IMR-90 (cell line): ENCODE measurements at regions not wholly inside any gene's neighbourhood (a gene's known extent, or its start where the extent isn't known, plus 50 kb on each side); places are given as distances from the start of the nearest gene placed in this dataset.

Experiments used
- ATAC-seq: fragments of 200-7000 bp; cut with Tn5 transposase; 2 replicates; pipeline ENCODE4 v1.9.1; 2020; ENCODE audit warnings: low read depth, mild to moderate bottlenecking, moderate library complexity
- BruUV-seq: library from RNA; stranded (reverse); fragments of 400-500 nt; replicated peaks from 2 replicates; lab custom pipeline; 2021; lab: Mats Ljungman, UMichigan
- CTCF ChIA-PET: fragments of 300-600 bp; formaldehyde crosslinking; extraction: SDS; loops from one replicate; lab custom pipeline; 2021; ENCODE audit warnings: antibody characterized with exemption; lab: Yijun Ruan, JAX
- POLR2A ChIA-PET: fragments of 300-600 bp; sonication (Branson Sonifier 250); formaldehyde crosslinking; loops from one replicate; lab custom pipeline; 2022; ENCODE audit warnings: antibody characterized with exemption; ENCODE audit not compliant: unreplicated experiment; lab: Charles Lee
- DNase-seq: peaks from one replicate; pipeline ENCODE4 v3.0.0; 2013
- H2AFZ ChIP-seq: replicated peaks from 2 replicates; pipeline ENCODE3; 2013; ENCODE audit warnings: low read length, mild to moderate bottlenecking; ENCODE audit not compliant: poor library complexity
- H2AK5ac ChIP-seq: 2 replicates; pipeline ENCODE4 v1.6.1; 2013; ENCODE audit warnings: low read depth, low read length, inconsistent platforms
- H2AK9ac ChIP-seq: replicated peaks from 2 replicates; pipeline ENCODE3; 2013; ENCODE audit warnings: mild to moderate bottlenecking, low read depth, low read length, moderate library complexity; ENCODE audit not compliant: poor library complexity
- H2BK120ac ChIP-seq: 2 replicates; pipeline ENCODE4 v1.6.1; 2013; ENCODE audit warnings: low read depth, low read length, inconsistent platforms
- H2BK15ac ChIP-seq: 3 replicates; pipeline ENCODE4 v1.6.1; 2013; ENCODE audit warnings: low read depth, low read length, inconsistent platforms
- H2BK20ac ChIP-seq: 2 replicates; pipeline ENCODE4 v1.6.1; 2013; ENCODE audit warnings: low read depth, mild to moderate bottlenecking, inconsistent platforms, low read length, moderate library complexity
- H2BK5ac ChIP-seq: 2 replicates; pipeline ENCODE4 v1.6.1; 2013; ENCODE audit warnings: mild to moderate bottlenecking, low read depth, low read length, inconsistent platforms; ENCODE audit not compliant: poor library complexity, severe bottlenecking
- H3K14ac ChIP-seq: replicated peaks from 2 replicates; pipeline ENCODE4 v1.6.1; 2013; ENCODE audit warnings: low read depth, low read length, inconsistent platforms
- H3K18ac ChIP-seq: 2 replicates; pipeline ENCODE4 v1.6.1; 2013; ENCODE audit warnings: low read depth, low read length, control low read depth
- H3K23ac ChIP-seq: 2 replicates; pipeline ENCODE4 v1.6.1; 2013; ENCODE audit warnings: low read depth, low read length, inconsistent platforms
- H3K27ac ChIP-seq: 2 replicates; pipeline ENCODE4 v1.5.1; 2013; ENCODE audit warnings: mild to moderate bottlenecking, control low read depth, low read length; ENCODE audit not compliant: insufficient read depth
- H3K27me3 ChIP-seq: 2 replicates; pipeline ENCODE4 v1.6.1; 2013; ENCODE audit warnings: low read length; ENCODE audit not compliant: control insufficient read depth, insufficient read depth
- H3K36me3 ChIP-seq: 2 replicates; pipeline ENCODE4 v1.6.1; 2013; ENCODE audit warnings: low read length, mixed read lengths; ENCODE audit not compliant: control insufficient read depth, insufficient read depth
- H3K4ac ChIP-seq: 2 replicates; pipeline ENCODE4 v1.6.1; 2013; ENCODE audit warnings: low read depth, low read length, inconsistent platforms
- H3K4me1 ChIP-seq: 2 replicates; pipeline ENCODE4 v1.6.1; 2013; ENCODE audit warnings: low read length, mixed read lengths; ENCODE audit not compliant: control insufficient read depth, insufficient read depth
- H3K4me2 ChIP-seq: 2 replicates; pipeline ENCODE4 v1.6.1; 2013; ENCODE audit warnings: low read depth, mild to moderate bottlenecking, control low read depth, low read length, moderate library complexity
- H3K4me3 ChIP-seq: 2 replicates; pipeline ENCODE4 v1.5.1; 2013; ENCODE audit warnings: low read depth, mild to moderate bottlenecking, control low read depth, low read length, moderate library complexity; ENCODE audit not compliant: insufficient read depth
- H3K56ac ChIP-seq: 2 replicates; pipeline ENCODE4 v1.6.1; 2013; ENCODE audit warnings: low read length, inconsistent platforms; ENCODE audit not compliant: insufficient read depth; ENCODE audit errors: extremely low read depth
- H3K79me1 ChIP-seq, 2 experiments: 2 replicates each; pipeline ENCODE4 v1.6.1; 2013; ENCODE audit warnings: low read length in 2 of 2, inconsistent platforms in 1 of 2, low read depth in 1 of 2
- H3K9ac ChIP-seq: 2 replicates; pipeline ENCODE4 v1.6.1; 2013; ENCODE audit warnings: low read depth, low read length, control low read depth
- H3K9me1 ChIP-seq: 2 replicates; pipeline ENCODE4 v1.6.1; 2013; ENCODE audit warnings: low read length, inconsistent platforms; ENCODE audit not compliant: insufficient read depth
- H3K9me3 ChIP-seq: 2 replicates; pipeline ENCODE4 v1.6.1; 2013; ENCODE audit warnings: low read length; ENCODE audit not compliant: control insufficient read depth, insufficient read depth
- H4K20me1 ChIP-seq: 2 replicates; pipeline ENCODE4 v1.6.1; 2013; ENCODE audit warnings: low read length, inconsistent platforms; ENCODE audit not compliant: insufficient read depth
- H4K5ac ChIP-seq: 2 replicates; pipeline ENCODE4 v1.6.1; 2013; ENCODE audit warnings: mild to moderate bottlenecking, low read depth, low read length, control low read depth
- H4K8ac ChIP-seq, 2 experiments: 2 replicates each; pipeline ENCODE4 v1.6.1; 2013; ENCODE audit warnings: low read depth in 2 of 2, low read length in 2 of 2, control low read depth in 1 of 2, inconsistent platforms in 1 of 2
- H4K91ac ChIP-seq: 2 replicates; pipeline ENCODE4 v1.6.1; 2013; ENCODE audit warnings: low read depth, low read length, inconsistent platforms; ENCODE audit not compliant: insufficient read depth
- CEBPB ChIP-seq: IDR thresholded peaks from 2 replicates; pipeline ENCODE4 v1.6.1; 2012; ENCODE audit warnings: low read depth, low read length, improper control_type of control experiment
- FOS ChIP-seq: fragments of 150-350 bp; IDR thresholded peaks from 2 replicates; pipeline ENCODE4 v1.6.1; 2016; ENCODE audit warnings: low read depth, low read length
- WGBS, 2 experiments: methylation state at CpG; one replicate each; pipeline versions ENCODE4 v1.1.5 to v1.1.7; 2013; ENCODE audit warnings: missing lambda C conversion rate in 2 of 2; ENCODE audit not compliant: insufficient read length in 1 of 2; ENCODE audit errors: extremely low coverage in 2 of 2; 5-methylcytosine and 5-hydroxymethylcytosine counted together
- dilution Hi-C: fragments of 300-500 bp; cut with HindIII; formaldehyde crosslinking; loops from one replicate; pipeline ENCODE4 v1.14.3; 2018; ENCODE audit warnings: low sequenced_read_pairs; ENCODE audit not compliant: unreplicated experiment
- in situ Hi-C: fragments of 300-500 bp; cut with MboI; formaldehyde crosslinking; loops from 3 replicates; pipeline ENCODE4 v1.14.3; 2019; ENCODE audit warnings: low sequenced_read_pairs, inconsistent platforms, mixed read lengths
- intact Hi-C: fragments of 100-400 bp; cut with micrococcal nuclease; formaldehyde crosslinking; loops from 2 replicates; pipeline ENCODE4 v1.10.0; 2022

GRCh38 chr5:3460416-3460815 is 135.2 kb upstream of the IRX1 start:
- Histone ChIP-seq H2BK15ac (no peak overlapping the region), H3K27me3 (no peaks in the 10 kb centered on the region), H3K27ac (no peak overlapping the region), H4K5ac (no peak overlapping the region), H3K9me3 (peaks cover 29% of the 10 kb centered on the region), H3K23ac (no peak overlapping the region), H2BK5ac (no peak overlapping the region), H2AK9ac (no peak overlapping the region), H2AK5ac (no peak overlapping the region), H2AFZ (no peak overlapping the region), H3K9ac (no peak overlapping the region), H3K4me1 (no peaks in the 10 kb centered on the region), H4K8ac (no peak overlapping the region), H3K4me2 (no peak overlapping the region), H3K4ac (no peak overlapping the region), H3K56ac (no peak overlapping the region), H2BK20ac (no peak overlapping the region), H3K79me1 (no peaks in the 10 kb centered on the region), H2BK120ac (no peak overlapping the region), H3K9me1 (no peaks in the 10 kb centered on the region), H3K18ac (no peak overlapping the region), H3K36me3 (no peaks in the 10 kb centered on the region), H4K20me1 (no peaks in the 10 kb centered on the region), H4K91ac (no peak overlapping the region), H3K4me3 (no peak overlapping the region), H3K14ac (no peak overlapping the region)
- BruUV-seq: no TSS peak
- in situ Hi-C loops: no loop called here
- no peak for DNase-seq
- dilution Hi-C loops: no loop called here
- WGBS, 2 experiments: no CpG with 5 or more reads among the region's 2 CpGs
- no peak for ATAC-seq
- intact Hi-C loops: no loop called here
- ChIA-PET CTCF (no interaction called here), POLR2A (no interaction called here)
- TF ChIP-seq CEBPB (peak; percentile 44; the same call in 1 of the 2 replicates), FOS (no peak)
